Fibroblast of lung (primary cell): ENCODE measurements at regions not wholly inside any gene's neighbourhood (a gene's known extent, or its start where the extent isn't known, plus 50 kb on each side); places are given as distances from the start of the nearest gene placed in this dataset.

Source experiments
- CTCF ChIP-seq, 2 donors: IDR thresholded peaks in 1 of 2; conservative IDR thresholded peaks in 1 of 2; 1 replicate in 1 of 2; 2 replicates in 1 of 2; pipeline ENCODE4 v1.5.1; 2011 to 2012; ENCODE audit warnings: low read length in 2 of 2, control low read depth in 1 of 2, inconsistent platforms in 1 of 2, low read depth in 1 of 2, mild to moderate bottlenecking in 1 of 2
- EZH2 ChIP-seq: IDR thresholded peaks from 2 replicates; pipeline ENCODE4 v1.5.1; 2012; ENCODE audit warnings: low read length, control low read depth, mild to moderate bottlenecking; ENCODE audit errors: missing control alignments

- TF ChIP-seq CTCF (conservative IDR thresholded peaks at IDR 0.05 in 1 of 2, IDR thresholded peaks at IDR 0.05 in 1 of 2; ENCODE audit: low read depth in 1 of 2, low read length in 2 of 2) (no peak), EZH2 (no peak)
Observed at GRCh38 chr3:72137865-72138861, 353.2 kb upstream of the PROK2 start.
